Fibroblast of villous mesenchyme (primary cell): ENCODE measurements at regions not wholly inside any gene's neighbourhood (a gene's known extent, or its start where the extent isn't known, plus 50 kb on each side); places are given as distances from the start of the nearest gene placed in this dataset.

Source experiments
- DNase-seq: peaks from one replicate; pipeline ENCODE4 v3.0.0-alpha.2; 2010; ENCODE audit warnings: low read depth
- H3K4me3 ChIP-seq: 2 replicates; pipeline ENCODE4 v1.5.1; 2011; ENCODE audit warnings: low read depth, mild to moderate bottlenecking, low read length
- TF ChIP-seq, protein P1 (sequence below): IDR thresholded peaks from 2 replicates; pipeline ENCODE4 v1.5.1; 2012; ENCODE audit warnings: low read depth, mild to moderate bottlenecking, low read length; ENCODE audit not compliant: insufficient read depth

DNA sequence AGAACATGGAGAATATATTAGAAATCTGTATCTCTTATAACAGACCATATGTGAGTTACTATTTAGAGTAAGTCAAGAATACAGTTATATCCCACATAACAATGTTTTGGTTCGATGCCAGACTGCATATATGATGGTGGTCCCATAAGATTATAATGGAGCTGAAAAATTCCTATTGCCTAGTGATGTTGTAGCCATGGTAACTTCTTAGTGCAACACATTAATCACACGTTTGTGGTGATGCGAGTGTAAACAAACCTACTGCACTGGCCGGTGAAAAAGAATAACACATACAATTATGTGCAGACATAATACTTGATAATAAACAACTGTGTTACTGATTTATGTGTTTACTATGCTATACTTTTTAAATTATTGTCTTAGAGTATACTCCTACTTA lies 69.8 kb upstream of the MNS1 start:
- H3K4me3 ChIP-seq: no peak overlapping the region
- TF ChIP-seq, protein P1, sequence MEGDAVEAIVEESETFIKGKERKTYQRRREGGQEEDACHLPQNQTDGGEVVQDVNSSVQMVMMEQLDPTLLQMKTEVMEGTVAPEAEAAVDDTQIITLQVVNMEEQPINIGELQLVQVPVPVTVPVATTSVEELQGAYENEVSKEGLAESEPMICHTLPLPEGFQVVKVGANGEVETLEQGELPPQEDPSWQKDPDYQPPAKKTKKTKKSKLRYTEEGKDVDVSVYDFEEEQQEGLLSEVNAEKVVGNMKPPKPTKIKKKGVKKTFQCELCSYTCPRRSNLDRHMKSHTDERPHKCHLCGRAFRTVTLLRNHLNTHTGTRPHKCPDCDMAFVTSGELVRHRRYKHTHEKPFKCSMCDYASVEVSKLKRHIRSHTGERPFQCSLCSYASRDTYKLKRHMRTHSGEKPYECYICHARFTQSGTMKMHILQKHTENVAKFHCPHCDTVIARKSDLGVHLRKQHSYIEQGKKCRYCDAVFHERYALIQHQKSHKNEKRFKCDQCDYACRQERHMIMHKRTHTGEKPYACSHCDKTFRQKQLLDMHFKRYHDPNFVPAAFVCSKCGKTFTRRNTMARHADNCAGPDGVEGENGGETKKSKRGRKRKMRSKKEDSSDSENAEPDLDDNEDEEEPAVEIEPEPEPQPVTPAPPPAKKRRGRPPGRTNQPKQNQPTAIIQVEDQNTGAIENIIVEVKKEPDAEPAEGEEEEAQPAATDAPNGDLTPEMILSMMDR: no peak
- no peak for DNase-seq

DNA sequence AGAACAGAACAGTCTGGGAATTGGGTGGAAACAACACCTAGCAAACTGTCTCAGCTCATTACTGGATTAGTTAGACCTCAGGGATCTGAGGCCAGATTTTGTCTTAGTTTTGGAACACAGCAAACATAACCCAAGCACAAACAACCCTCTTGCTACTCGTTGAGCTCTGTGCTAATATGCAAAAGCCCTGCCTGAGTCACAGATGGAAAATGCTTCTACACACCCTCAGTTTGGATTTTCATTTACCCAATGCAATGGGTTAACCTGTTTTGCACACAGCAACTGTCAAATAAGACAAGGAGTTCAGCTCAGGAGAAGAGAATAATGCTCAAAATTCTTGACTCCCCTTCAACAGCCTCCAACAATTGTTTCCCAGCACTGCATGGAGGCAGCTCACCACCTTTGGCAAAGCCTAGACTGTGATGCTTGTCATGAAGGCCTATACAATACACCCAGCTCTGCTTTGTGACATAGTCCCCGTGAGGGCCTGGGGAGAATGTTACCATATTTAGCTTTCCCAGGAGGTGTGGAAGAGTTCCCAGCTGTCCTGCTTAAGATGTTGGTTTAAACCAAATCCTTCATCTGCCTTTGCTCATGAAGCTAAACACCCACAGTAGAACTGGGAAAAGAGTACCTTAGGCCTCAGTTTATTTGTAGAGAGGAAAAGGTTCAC lies 68.9 kb upstream of the MNS1 start:
- DNase-seq: no peak
- TF ChIP-seq, protein P1: no peak
- no peak overlapping the region for H3K4me3 ChIP-seq

DNA sequence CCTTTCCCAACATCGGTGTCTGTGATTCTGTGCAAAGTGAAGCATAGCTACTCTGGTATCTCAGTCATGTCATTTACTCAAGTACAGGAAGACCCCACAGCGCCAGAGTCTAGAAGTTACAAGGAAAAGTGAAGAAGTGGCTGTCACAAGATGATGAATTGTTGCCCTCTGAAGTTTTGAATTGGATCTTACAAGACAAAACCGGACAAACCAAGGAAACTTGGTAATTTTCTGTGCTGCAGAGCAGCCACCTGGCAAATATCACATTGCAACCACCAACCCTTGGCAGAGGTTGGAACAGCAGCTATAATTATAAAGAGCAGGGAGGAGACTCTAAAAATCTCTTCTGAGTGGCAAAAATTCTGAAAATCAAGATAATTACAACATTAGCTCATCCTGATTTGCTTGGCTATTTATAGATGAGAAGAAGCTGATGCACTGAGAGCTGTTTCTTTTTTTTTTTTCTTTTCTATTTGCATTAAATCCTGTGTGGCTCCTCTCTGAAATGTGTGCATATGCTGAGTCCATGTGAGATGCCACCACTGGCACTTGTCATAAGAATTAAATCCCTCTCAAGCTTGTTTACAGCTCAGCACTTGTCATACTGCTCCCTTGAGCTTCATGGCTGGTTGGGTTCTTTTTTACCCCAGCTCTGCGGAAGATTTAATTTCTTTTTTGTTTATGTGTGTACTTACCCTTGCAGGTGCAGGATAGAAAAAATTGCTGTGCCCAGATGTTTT lies 68.0 kb upstream of the MNS1 start:
- no peak overlapping the region for H3K4me3 ChIP-seq
- TF ChIP-seq, protein P1: no peak
- no peak for DNase-seq

DNA sequence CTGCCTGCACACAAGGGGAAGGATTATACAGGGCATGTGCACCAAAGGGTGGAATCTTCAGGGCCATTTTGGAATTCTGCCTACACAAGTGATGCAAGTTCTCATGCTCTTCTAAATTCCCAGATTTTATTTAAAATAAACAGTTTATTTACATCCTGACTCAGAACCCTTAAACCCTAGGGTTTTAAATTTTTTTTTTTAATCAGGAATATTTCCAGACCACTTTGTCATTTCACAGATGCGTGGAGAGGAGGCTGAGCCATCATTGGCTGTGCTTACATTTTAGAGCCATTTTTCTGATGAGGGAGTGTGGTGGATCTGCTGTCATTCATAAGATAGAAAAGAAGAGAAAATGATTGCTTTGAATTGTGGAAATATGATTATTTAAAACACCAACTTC lies 65.2 kb upstream of the MNS1 start:
- DNase-seq: no peak
- TF ChIP-seq, protein P1: no peak
- no peak overlapping the region for H3K4me3 ChIP-seq

DNA sequence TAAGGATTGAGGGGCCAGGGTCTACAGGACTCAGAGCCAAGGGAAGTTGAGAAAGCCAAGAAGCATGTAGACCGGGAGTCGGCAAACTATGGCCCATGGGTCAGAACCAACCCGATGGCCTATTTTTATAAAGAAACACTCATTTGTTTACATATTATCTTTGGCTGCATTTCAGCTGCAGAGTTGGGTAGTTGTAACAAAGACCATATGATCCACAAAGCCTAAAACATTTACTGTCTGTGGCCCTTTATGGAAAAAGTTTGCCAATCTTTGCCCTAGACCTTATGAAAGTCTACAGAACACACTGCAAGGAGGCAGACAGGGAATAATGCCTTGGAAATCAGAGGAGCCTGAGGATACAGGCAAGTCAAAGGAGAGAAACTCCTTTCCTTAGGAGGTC lies 63.2 kb upstream of the MNS1 start:
- DNase-seq: peak; percentile 10
- no peak overlapping the region for H3K4me3 ChIP-seq
- TF ChIP-seq, protein P1: no peak

DNA sequence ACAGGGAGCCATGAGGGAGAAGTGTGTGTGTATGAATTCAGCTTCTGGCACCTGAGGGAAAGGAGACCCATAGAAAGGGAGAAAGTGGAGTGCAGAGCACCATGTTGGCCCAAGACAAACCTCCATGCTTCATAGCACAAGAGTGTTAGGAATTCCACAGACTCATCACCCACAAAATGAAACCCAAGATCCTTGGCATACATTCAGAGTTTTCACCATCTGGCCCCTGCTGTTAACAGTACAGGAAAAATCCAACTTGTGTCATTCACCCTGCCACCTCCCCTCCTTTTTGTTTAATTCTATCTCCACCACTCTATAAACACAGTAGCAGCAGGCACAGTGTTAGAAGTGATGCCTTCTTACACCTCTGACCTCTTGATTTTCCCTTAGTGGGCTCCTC lies 60.0 kb upstream of the MNS1 start:
- peak; percentile 11 for DNase-seq
- no peak overlapping the region for H3K4me3 ChIP-seq
- TF ChIP-seq, protein P1: no peak
